GM19240 (cell line): ENCODE measurements at regions not wholly inside any gene's neighbourhood (a gene's known extent, or its start where the extent isn't known, plus 50 kb on each side); places are given as distances from the start of the nearest gene placed in this dataset.
"Not testable (repeated sequence)": the region's sequence is repeated elsewhere in the genome, so short reads cannot be mapped to it uniquely, and the experiment has no call there.

ENCODE experiments used
- DNase-seq: peaks from one replicate; pipeline ENCODE4 v3.0.0; 2011; ENCODE audit warnings: low spot score; ENCODE audit not compliant: insufficient read length

DNA sequence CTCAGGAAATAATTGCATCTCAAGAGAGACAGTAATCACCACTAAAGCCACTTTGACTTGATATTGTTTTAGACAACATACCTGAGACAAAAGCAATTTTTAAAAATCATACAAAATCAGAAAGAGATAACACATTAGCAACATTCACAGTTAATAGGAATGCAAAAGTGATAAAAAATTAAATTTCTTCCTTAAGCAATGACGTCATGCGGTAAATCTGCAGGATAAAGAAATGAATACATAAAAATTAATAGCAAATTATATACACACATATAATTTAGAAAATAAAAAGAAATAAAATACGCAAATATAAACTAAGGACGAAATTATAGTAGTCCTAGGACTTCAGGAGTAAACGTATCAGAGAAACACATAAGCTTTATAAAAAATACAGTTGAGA lies 866.5 kb upstream of the PRKX start:
- no peak for DNase-seq

DNA sequence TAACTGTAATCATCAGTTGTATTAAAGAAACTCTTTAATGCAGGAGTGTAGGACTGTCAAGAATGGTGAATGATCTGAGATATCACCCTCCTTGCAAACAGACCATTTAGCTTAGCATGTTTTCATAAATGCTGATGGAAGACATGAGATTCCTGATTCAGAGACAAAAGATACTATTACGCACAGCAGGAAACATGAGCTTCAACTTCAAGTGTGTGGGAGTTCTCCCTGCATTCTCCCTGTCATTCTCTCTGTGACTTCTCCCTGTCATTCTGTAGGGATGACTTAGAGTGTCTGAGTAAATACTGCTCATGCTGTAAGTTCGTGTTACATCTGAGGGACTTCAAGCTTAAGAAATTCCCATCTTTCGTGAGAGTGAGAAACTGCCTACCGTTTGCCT lies 866.0 kb upstream of the PRKX start:
- DNase-seq, result no peak

DNA sequence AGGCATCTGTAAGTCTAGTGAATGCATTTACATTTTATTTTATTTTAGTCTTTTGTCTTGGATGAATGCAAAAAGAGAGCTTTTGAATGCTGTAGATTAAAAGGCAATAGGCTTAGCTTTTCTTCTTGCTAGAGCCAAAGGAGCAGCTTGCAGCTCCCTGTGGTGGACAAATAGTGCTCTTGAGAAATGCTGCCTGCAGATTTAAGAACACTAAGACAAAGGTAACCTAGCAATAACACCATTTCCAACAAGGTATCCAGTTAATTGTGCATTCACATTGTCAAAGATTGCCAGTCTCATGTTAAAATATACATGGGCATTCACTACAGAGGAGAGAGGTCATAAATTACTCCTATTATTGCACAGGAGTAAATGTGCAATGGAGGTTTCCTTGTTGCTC lies 859.2 kb upstream of the PRKX start:
- DNase-seq, result no peak

DNA sequence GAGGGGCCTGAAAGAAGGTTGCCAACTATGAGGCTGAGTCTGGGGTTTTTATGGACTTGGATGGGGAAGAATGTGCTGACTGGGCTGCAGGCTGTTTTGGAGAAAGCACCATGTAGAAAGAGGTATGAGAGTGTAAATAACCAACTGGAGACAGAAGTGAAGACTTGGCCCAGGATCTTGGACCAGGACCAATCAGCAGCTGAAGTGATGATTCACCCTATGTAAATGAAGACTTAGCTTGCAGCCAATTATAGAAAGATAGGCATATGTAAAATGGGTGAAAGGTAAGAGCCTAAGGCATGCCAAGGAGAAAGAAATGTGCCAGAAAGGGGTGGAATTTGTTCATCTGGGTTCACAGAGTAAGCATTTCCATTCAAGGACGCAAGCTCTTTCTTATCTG lies 856.7 kb upstream of the PRKX start:
- DNase-seq, result no peak

DNA sequence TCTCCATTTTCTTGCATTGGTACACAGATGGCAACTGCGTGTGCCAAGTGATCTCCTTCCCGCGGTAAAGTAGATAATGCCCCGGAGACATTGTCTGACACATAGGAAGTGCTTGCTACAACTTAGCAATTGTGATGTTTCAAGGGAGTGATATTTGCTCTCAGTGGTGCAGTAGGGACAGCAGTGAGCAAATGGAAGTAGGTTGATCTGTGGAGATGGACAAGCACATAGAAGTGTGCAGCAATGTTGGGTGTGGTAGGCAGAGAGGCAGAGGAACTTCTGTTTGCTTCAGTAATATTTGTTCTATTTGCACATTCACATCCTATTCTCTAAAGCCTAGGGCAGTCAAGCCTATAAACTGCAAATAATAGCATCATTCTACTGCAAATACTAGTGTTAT lies 846.7 kb upstream of the PRKX start:
- DNase-seq, result no peak

DNA sequence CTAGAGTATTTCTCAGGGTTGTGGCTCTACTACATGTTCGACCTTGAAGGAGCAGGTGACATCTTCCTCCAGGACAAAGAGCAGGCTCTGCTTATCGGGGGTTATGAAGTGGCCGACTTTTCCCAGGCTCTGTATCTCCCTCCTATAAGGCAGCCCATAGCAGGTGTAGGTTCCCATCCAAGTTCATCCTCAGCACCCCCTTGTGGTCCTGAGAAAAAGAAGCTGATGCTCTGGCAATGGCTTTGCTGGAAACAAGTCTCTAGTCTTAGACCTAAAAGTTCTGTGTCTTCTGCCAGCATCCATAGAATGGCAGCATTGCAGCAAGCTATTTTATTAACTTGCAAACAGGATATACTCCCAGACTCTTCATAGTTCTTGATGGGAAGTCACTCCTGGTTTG lies 836.6 kb upstream of the PRKX start:
- DNase-seq, result no peak

DNA sequence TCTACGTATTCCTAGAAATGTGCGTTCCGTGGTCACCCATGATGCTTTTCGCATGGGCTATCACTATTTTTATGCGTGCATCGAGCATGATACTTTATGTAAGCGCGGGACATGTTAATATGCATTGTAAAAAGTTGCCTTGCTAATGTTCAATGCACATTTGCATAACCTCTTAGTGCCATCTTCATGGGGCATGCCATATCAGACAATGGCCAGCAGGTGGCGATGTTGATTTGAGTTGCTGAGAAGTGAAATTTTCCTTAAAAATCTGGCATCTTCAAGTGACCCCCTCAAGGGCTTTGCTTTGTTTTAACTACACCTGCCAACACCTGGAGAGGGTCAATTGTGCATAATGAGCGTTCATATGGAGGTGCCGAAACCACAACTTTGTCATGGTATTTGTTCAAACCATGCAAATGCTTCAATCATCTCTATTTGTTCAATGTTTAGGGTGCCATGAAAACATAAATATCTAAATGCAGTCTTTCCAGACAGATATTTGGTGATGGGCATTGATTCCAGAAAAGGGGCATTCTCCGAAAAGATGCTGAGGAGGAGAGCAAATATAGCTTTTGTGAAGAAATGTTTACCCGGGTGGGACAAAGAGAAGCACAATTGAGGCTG lies 833.9 kb upstream of the PRKX start:
- DNase-seq, result peak; percentile 20

DNA sequence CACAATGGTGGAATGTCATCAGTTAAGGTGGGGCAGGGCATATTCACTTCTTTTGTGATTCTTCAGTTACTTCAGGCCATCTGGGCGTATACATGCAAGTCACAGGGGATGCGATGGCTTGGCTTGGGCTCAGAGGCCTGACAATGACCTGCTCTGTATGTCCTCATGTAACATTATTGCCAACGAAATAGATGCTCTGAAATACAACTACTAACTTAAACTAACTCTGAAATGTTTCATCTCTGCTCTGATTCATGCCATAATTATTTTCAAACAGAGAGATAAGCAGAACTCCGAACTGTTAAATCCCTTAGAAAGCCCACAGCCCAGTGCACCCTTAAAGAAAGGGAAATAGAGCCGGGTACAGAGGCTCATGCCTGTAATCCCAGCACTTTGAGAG lies 832.7 kb upstream of the PRKX start:
- not testable (repeated sequence) for DNase-seq

DNA sequence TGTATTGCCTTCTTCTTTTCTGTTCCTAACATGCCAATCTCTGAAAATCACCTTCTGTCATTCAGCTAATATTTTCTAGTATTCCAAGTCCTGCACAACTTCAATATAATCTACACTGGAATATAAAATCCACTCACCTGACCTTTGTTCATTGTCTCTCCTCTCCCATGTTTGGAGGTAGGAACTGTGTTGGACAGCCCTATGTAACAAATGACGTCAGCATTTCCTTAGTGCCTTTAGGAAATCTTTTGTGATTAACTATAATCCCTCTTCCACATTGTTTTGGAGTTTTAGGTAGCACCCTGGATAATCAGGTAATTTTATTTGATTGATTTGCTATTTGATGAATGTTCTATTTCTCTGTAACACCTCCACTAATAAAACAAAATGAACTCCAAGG lies 814.8 kb upstream of the PRKX start:
- no peak for DNase-seq

DNA sequence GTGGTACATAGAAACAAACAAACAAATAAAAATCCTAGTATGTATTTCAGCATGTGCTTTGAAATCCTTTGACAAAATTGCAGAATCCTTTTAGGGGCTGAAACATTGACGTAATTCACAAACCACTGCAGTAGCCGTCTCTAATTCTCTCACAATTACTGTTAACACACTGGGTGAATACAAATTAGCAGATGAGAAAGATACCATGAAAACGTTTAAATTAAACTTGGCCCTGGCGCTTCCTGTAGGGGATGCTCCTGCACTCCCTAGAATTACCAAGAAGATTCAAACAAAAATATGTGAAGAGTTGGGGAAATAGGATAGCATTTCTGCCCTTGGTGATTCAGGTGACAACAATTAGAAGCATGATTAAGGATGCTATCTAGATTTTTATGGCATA lies 772.5 kb upstream of the PRKX start:
- DNase-seq, result no peak

DNA sequence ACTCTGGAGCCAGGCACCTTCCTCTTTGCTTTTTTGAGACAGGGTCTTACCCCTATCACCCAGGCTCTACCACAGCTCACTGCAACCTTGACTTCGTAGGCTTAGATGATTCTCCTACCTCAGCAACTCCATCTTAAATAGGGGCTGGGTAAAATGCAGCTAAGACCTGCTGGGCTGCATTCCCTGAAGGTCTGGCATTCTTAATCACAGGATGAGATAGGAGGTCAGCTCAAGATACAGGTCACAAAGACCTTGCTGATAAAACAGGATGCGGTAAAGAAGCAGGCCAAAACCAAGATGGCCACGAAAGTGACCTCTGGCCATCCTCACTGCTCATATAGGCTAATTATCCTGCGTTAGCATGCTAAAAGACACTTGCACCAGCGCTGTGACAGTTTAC lies 770.8 kb upstream of the PRKX start:
- no peak for DNase-seq

DNA sequence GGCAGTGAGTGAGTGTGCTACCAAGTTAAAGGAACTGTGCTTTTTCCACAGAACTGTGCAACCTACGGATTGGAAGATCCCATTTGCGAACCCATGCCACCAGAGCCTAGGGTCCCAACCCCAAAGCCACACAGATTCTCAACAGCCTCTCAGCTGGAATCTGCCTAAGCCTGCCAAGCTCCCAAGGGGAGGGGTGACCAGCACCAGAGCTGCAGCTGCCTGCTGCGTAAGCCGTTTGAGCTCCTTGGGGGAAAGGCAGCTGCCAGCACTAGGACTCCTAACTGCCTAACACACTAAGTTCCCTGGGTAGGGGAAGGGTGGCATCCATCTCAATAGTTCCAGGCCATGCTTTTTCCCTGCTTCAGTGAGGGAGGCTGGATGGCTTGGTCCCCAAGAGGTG lies 738.1 kb upstream of the PRKX start:
- no peak for DNase-seq

DNA sequence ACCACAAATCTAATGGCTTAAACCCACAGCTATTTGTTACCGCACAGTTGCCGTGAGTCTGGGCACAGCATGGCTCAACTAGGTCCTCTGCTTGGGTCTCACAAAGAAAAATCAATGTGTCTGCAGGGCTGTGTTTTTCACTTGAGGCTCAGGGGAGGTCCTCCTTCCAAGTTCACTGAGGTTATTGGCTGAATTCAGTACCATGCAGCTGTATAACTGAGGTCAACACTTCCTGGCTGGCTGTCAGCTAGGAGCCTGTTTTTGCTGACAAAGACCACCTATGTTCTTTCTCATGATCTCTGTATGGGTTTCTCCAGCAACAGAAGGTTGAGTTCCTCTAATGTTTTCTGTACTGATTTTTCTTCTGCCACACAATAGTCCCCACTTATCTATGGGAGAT lies 736.7 kb upstream of the PRKX start:
- DNase-seq, result no peak

DNA sequence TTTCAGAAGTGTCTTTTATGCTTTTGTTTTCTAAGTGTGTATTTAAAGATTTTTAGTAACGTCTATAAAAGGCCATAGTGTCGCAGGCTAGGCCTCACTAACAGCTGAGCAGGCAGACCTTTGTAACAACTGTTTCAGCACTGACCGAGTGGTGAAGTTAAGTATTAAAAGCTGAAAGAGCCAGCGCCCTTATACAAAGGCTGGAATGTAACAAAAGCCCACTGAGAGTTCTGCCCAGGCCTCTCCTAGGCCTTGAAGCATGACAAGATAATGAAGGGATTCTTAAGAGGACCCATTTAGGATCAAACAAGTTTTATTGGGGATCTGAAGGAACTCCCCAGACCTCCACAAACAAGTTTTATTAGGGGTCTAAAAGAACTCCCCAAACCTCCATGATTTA lies 722.5 kb upstream of the PRKX start:
- DNase-seq, result no peak

DNA sequence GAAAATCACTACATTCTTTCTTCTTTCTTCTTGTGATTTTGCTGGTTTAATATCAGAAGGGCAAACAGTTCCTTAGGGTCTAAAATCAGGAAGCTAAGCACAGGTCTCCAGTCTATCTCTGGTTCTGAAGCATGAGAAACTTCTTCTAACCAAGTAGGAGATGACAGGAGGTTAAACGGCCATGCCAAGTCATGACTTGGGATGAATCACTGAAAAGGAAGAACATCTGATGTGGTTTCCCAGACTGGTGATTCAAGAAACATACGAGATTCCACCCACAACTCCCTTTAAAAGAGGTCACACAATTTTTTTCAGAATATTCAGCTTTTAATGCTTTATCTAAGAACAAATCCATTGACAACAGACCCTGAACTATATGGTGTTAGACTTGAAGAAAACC lies 684.0 kb upstream of the PRKX start:
- DNase-seq, result no peak

DNA sequence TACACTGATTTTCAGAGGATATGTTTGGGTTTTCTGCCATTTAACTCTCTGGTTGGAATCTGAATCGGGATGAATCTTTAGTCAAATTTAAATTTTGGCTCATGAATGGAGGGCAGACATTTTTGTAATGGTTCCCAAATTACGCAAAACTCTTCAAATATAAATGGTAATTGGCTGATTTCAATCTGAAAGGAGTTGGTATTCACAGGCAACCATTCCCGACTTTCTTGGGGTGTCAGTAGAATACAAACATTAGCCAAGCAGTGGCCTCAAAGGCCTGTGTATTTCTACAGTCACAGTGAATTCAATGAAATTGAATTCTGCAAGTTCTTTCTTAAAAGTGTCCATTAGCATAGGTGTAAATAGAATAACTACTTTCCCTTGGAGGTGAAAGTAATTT lies 668.8 kb upstream of the PRKX start:
- DNase-seq, result no peak

DNA sequence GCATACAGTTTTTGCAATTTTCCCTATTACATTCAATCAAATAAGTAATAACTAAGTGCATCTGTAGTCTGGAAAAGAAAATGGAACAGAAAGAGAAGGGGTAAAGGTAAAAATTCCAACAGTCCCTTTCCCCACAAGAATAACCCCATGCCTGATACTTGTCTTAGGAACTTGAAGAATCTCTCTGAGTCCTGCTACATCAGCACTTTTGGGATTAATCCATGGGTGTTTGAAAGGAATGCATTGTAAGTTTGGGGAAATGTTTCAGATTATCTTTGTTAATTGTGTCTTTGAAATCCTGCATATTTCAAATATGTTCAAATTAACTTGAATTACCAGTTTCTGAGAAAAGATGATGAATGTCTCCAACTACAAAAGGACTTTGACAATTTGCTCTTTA lies 667.3 kb upstream of the PRKX start:
- no peak for DNase-seq

DNA sequence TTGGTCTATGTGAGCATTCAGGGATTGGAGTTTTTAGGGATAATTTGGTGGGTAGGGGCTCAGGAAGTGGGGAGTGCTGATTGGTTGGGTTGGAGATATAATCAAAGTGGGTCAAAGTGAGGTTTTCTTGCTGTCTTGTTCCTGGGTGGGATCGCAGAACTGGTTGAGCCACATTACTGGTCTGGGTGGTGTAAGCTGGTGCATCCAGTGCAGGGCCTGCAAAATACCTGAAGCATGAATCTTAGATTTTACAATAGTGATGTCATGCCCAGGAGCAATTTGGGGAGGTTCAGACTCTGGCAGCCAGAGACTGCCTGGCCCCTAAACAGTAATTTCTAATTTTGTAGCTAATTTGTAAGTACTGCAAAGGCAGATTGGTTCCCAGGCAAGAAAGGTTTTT lies 665.6 kb upstream of the PRKX start:
- no peak for DNase-seq

DNA sequence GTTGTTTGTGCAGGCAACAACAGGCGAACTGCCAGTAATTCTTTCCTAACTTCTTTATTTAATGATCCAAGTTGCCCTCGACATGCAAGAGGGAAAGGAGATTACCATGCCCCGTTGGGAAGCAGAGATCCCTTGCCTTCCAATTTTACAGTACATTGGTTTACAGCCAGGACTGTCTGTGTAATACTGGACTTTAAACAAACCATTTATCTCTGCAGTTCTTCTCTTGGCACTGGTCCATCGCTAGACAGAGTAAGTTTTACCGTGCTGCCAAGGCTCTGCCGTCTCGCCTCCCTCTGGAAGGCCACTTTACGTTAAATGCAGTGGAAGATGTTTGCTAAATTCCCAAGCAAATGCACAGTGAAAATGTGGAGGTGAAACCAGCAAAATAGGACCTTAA lies 660.3 kb upstream of the PRKX start:
- DNase-seq, result no peak

DNA sequence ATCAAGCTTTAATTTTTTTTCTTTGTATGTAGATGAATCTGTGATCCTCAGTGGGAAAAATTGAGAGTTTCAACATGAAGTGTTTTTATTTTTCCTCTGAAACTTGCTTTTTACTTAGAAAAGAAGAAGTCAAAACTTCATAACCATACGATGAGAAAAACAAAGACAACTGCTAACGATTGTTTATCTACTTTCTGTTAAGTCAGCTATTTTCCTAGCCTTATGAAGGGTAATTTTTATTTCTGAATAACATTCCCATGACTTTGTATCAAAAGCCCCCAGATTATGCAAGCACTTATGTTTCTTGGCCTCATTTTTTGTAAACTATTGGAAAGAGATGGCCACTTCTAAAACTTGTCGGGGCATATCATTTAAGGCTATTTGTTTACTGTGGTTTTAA lies 645.1 kb upstream of the PRKX start:
- no peak for DNase-seq

DNA sequence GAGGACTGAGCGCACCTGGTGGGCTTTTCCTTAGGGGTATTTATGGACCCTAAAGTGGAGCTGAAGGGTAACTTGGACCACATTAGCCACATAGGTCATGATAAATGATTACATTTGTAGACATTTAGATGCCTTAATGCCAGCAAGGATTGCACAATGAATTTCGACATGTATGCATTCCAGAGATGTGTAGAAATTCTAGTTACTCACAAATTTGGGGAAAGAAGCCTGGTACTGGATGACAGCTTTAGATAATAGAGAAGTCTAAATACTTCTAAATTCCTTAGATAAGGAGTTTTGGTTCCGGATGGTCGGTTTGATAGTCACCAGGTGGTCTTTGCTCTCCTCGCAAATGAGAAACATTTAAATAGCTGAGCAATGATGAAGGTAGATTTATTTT lies 609.5 kb upstream of the PRKX start:
- DNase-seq, result no peak

DNA sequence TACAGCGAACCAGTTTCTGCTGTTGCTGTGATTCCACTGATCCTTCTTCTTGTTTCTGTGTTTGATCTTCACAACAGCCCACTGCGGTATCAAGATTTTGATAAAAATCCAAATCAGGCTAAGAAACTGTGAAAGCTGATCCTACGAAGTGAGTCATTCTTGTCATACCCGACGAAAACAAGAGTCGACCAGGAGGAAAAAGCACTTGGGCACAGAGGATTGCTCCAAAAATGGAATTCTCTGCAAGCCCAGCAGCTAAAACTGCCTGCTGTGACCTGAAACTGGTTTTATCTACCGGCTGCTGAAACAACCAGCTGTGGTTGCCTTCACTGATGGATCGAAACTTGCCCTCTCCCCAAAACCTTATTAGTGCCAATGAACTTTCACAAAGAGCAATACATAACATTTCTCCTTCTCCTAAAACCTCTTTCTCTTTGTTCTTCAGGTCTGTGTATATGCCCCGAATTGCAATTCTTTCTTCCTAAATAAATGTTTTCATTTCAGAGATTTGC lies 607.0 kb upstream of the PRKX start:
- DNase-seq, result no peak

DNA sequence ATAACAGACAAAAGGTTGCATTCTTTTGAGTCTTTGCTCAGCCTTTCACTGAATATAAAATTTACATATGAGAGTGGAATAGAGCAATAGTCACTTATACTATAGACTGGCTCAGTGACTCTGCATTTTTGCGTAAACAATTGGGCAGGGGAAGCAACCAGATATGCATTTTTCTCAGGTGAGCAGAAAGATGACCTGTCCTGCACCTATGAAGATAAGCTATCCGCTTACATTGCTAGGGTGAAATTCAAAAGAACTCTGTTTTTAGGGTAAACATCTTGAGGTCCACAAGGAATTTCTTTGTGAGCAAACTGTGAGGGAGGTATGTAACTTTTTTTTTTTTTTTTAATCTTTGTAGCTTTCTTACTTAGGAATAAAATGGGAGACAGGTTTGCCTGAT lies 602.4 kb upstream of the PRKX start:
- DNase-seq, result no peak

DNA sequence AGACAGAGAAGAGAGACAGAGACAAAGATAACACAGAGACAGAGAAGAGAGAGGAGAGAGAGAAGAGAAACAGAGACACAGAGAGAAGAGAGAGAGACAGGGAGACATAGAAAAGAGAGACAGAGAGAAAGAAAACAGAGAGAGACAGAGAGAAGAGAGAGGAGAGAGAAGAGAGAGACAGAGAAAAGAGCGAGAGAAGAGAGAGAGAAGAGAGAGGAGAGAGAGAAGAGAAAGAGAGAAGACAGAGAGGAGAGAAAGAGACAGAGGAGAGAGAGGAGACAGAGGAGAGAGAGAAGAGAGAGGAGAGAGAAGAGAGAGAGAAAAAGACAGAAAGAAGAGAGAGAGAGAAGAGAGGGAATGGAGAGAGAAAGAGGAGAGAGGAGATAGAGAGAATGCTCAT lies 601.1 kb upstream of the PRKX start:
- DNase-seq, result no peak
